Activated CD4-positive, alpha-beta T cell treated with anti-CD3 and anti-CD28 coated beads, Interleukin-2, amount 10 ng/mL, durations not matched to agents 7 days and 5 days (primary cell): ENCODE measurements at regions not wholly inside any gene's neighbourhood (a gene's known extent, or its start where the extent isn't known, plus 50 kb on each side); places are given as distances from the start of the nearest gene placed in this dataset.

Experiments used
- CTCF ChIA-PET: fragments of 350-600 bp; sonication (Branson Sonifier 250); formaldehyde crosslinking; loops from one replicate; lab custom pipeline; 2021; ENCODE audit warnings: antibody characterized with exemption; lab: Charles Lee
- POLR2A ChIA-PET: fragments of 350-600 bp; sonication (Branson Sonifier 250); formaldehyde crosslinking; loops from one replicate; lab custom pipeline; 2021; ENCODE audit warnings: antibody characterized with exemption; lab: Charles Lee
- DNase-seq: peaks from one replicate; pipeline ENCODE4 v3.0.0-alpha.2; 2020
- H3K27ac Mint-ChIP-seq: one replicate; pipeline ENCODE4 v1.8.0; 2021; ENCODE audit warnings: mild to moderate bottlenecking, moderate library complexity, mixed read lengths
- H3K27me3 Mint-ChIP-seq: one replicate; pipeline ENCODE4 v1.8.0; 2021; ENCODE audit warnings: mixed read lengths
- H3K36me3 Mint-ChIP-seq: one replicate; pipeline ENCODE4 v1.8.0; 2021; ENCODE audit warnings: low read depth, mixed read lengths
- H3K4me1 Mint-ChIP-seq: one replicate; pipeline ENCODE4 v1.8.0; 2021; ENCODE audit warnings: mixed read lengths
- H3K4me3 Mint-ChIP-seq: one replicate; pipeline ENCODE4 v1.8.0; 2021; ENCODE audit warnings: mild to moderate bottlenecking, moderate library complexity, mixed read lengths
- H3K9me3 Mint-ChIP-seq: one replicate; pipeline ENCODE4 v1.8.0; 2021; ENCODE audit warnings: mixed read lengths

GRCh38 chr9:77084094-77084493, 64.6 kb downstream of the FOXB2 start:
- Mint-ChIP-seq H3K27me3 (peaks cover 16% of the 10 kb centered on the region), H3K27ac (no peak overlapping the region), H3K36me3 (no peaks in the 10 kb centered on the region), H3K4me3 (no peak overlapping the region), H3K4me1 (no peaks in the 10 kb centered on the region), H3K9me3 (no peaks in the 10 kb centered on the region)
- DNase-seq: no peak
- ChIA-PET POLR2A (no interaction called here), CTCF (no interaction called here)

- Mint-ChIP-seq H3K36me3 (no peaks in the 10 kb centered on the region), H3K27me3 (peaks cover 16% of the 10 kb centered on the region)
These were observed 66.0 kb downstream of the FOXB2 start for GRCh38 chr9:77085416-77085815.

GRCh38 chr9:77087506-77087905, 68.1 kb downstream of the FOXB2 start:
- Mint-ChIP-seq H3K4me3 (no peak overlapping the region), H3K27me3 (peaks cover 16% of the 10 kb centered on the region), H3K36me3 (no peaks in the 10 kb centered on the region), H3K4me1 (no peaks in the 10 kb centered on the region), H3K9me3 (no peaks in the 10 kb centered on the region), H3K27ac (no peak overlapping the region)
- DNase-seq: no peak
- ChIA-PET CTCF (no interaction called here), POLR2A (no interaction called here)

More at GRCh38 chr9:77085416-77085815, 66.0 kb downstream of the FOXB2 start:
- H3K4me1 Mint-ChIP-seq: no peaks in the 10 kb centered on the region
- no peak overlapping the region for H3K4me3 Mint-ChIP-seq
- DNase-seq: no peak
- ChIA-PET CTCF (no interaction called here), POLR2A (no interaction called here)
- no peaks in the 10 kb centered on the region for H3K9me3 Mint-ChIP-seq
- no peak overlapping the region for H3K27ac Mint-ChIP-seq

- H3K9me3 Mint-ChIP-seq: no peaks in the 10 kb centered on the region
- H3K36me3 Mint-ChIP-seq: no peaks in the 10 kb centered on the region
- no peak overlapping the region for H3K4me3 Mint-ChIP-seq
- ChIA-PET CTCF (no interaction called here), POLR2A (no interaction called here)
- H3K4me1 Mint-ChIP-seq: no peaks in the 10 kb centered on the region
- no peak for DNase-seq
- H3K27me3 Mint-ChIP-seq: no peaks in the 10 kb centered on the region
- H3K27ac Mint-ChIP-seq: no peak overlapping the region
These were observed 73.1 kb downstream of the FOXB2 start for GRCh38 chr9:77092536-77092935.

- no peak overlapping the region for H3K27ac Mint-ChIP-seq
- H3K36me3 Mint-ChIP-seq: no peaks in the 10 kb centered on the region
- POLR2A ChIA-PET: no interaction called here
- no peaks in the 10 kb centered on the region for H3K4me1 Mint-ChIP-seq
- CTCF ChIA-PET: no interaction called here
- no peaks in the 10 kb centered on the region for H3K9me3 Mint-ChIP-seq
- H3K4me3 Mint-ChIP-seq: no peak overlapping the region
- no peak for DNase-seq
- no peaks in the 10 kb centered on the region for H3K27me3 Mint-ChIP-seq
These were observed 74.7 kb downstream of the FOXB2 start for GRCh38 chr9:77094150-77094549.

GRCh38 chr9:77097335-77097734, 77.9 kb downstream of the FOXB2 start:
- CTCF ChIA-PET: no interaction called here
- no peak for DNase-seq
- Mint-ChIP-seq H3K4me1 (no peaks in the 10 kb centered on the region), H3K27me3 (no peaks in the 10 kb centered on the region), H3K9me3 (no peaks in the 10 kb centered on the region), H3K4me3 (no peak overlapping the region), H3K36me3 (no peaks in the 10 kb centered on the region), H3K27ac (no peak overlapping the region)
- POLR2A ChIA-PET: no interaction called here

- Mint-ChIP-seq H3K9me3 (peaks cover 2% of the 10 kb centered on the region), H3K27me3 (no peaks in the 10 kb centered on the region), H3K36me3 (no peaks in the 10 kb centered on the region), H3K27ac (no peak overlapping the region), H3K4me1 (no peaks in the 10 kb centered on the region), H3K4me3 (no peak overlapping the region)
- DNase-seq: no peak
- CTCF ChIA-PET: no interaction called here
- POLR2A ChIA-PET: no interaction called here
These were observed 77.9 kb upstream of the VPS13A start for GRCh38 chr9:77099388-77099787.

GRCh38 chr9:77111408-77111807, 65.9 kb upstream of the VPS13A start:
- DNase-seq: no peak
- Mint-ChIP-seq H3K27me3 (peaks cover 12% of the 10 kb centered on the region), H3K4me3 (no peak overlapping the region), H3K4me1 (no peaks in the 10 kb centered on the region), H3K36me3 (no peaks in the 10 kb centered on the region), H3K27ac (no peak overlapping the region), H3K9me3 (no peaks in the 10 kb centered on the region)
- ChIA-PET POLR2A (no interaction called here), CTCF (interaction anchor here (1.5 kb wide), 1 partner anchor 13 kb away, joined by 3 read pairs; no protein-coding TSS in a partner anchor)

- Mint-ChIP-seq H3K4me3 (no peak overlapping the region), H3K27me3 (peaks cover 30% of the 10 kb centered on the region), H3K4me1 (no peaks in the 10 kb centered on the region), H3K27ac (no peak overlapping the region), H3K36me3 (no peaks in the 10 kb centered on the region), H3K9me3 (no peaks in the 10 kb centered on the region)
- DNase-seq: no peak
- CTCF ChIA-PET: interaction anchor here (1.3 kb wide), 1 partner anchor 42 kb away, joined by 3 read pairs; no protein-coding TSS in a partner anchor
- POLR2A ChIA-PET: no interaction called here
These were observed 51.7 kb upstream of the VPS13A start for GRCh38 chr9:77125665-77126064.

- DNase-seq: no peak
- H3K27me3 Mint-ChIP-seq: peaks cover 25% of the 10 kb centered on the region
- no peak overlapping the region for H3K4me3 Mint-ChIP-seq
- H3K36me3 Mint-ChIP-seq: no peaks in the 10 kb centered on the region
- H3K27ac Mint-ChIP-seq: no peak overlapping the region
- H3K4me1 Mint-ChIP-seq: no peaks in the 10 kb centered on the region
- H3K9me3 Mint-ChIP-seq: no peaks in the 10 kb centered on the region
- ChIA-PET POLR2A (no interaction called here), CTCF (no interaction called here)
These were observed 50.3 kb upstream of the VPS13A start for GRCh38 chr9:77127071-77127470.
